Endothelial cell of umbilical vein (primary cell): ENCODE measurements at regions not wholly inside any gene's neighbourhood (a gene's known extent, or its start where the extent isn't known, plus 50 kb on each side); places are given as distances from the start of the nearest gene placed in this dataset.

Experiments
- BruUV-seq: library from RNA; stranded (reverse); fragments of 400-500 nt; replicated peaks from 2 replicates; lab custom pipeline; 2021; lab: Mats Ljungman, UMichigan
- CTCF ChIA-PET: fragments of 300-600, 350-600 bp; sonication (Branson Sonifier 250); formaldehyde crosslinking; loops from one replicate; lab custom pipeline; 2021; ENCODE audit warnings: antibody characterized with exemption, inconsistent platforms; lab: Charles Lee
- POLR2A ChIA-PET: fragments of 300-600, 350-600 bp; sonication (Branson Sonifier 250); formaldehyde crosslinking; loops from one replicate; lab custom pipeline; 2021; ENCODE audit warnings: antibody characterized with exemption, inconsistent platforms; lab: Charles Lee
- DNase-seq: peaks from one replicate; pipeline ENCODE4 v3.0.0-alpha.2; 2011; ENCODE audit warnings: low read depth, low spot score
- FAIRE-seq: peaks from 2 replicates; lab custom pipeline; 2011; peaks lifted over from hg19 to GRCh38; lab: Jason Lieb, UNC
- H2AFZ ChIP-seq: 2 replicates; pipeline ENCODE4 v1.6.0; 2012; ENCODE audit warnings: low read depth, low read length, control low read depth, inconsistent platforms
- H3K27ac ChIP-seq: 2 replicates; pipeline ENCODE4 v1.5.1; 2011; ENCODE audit warnings: low read depth, mild to moderate bottlenecking, control low read depth, low read length, moderate library complexity; ENCODE audit not compliant: insufficient read depth
- H3K27me3 ChIP-seq, 2 experiments: 2 replicates each; pipeline versions ENCODE4 v1.6.0 to v1.6.1; 2011; ENCODE audit warnings: low read length in 2 of 2, mixed read lengths in 1 of 2; ENCODE audit not compliant: control insufficient read depth in 2 of 2, insufficient read depth in 2 of 2
- H3K36me3 ChIP-seq, 2 experiments: 2 replicates in 1 of 2; 3 replicates in 1 of 2; pipeline ENCODE4 v1.5.1; 2011; ENCODE audit warnings: low read length in 2 of 2, mild to moderate bottlenecking in 1 of 2, moderate library complexity in 1 of 2; ENCODE audit not compliant: control insufficient read depth in 2 of 2, insufficient read depth in 2 of 2; ENCODE audit errors: extremely low read depth in 1 of 2
- H3K4me1 ChIP-seq: 3 replicates; pipeline ENCODE4 v1.5.1; 2011; ENCODE audit warnings: mild to moderate bottlenecking, low read length; ENCODE audit not compliant: control insufficient read depth, insufficient read depth; ENCODE audit errors: extremely low read depth
- H3K4me2 ChIP-seq: 2 replicates; pipeline ENCODE4 v1.6.1; 2011; ENCODE audit warnings: low read length, control low read depth, mixed read lengths; ENCODE audit not compliant: insufficient read depth
- H3K4me3 ChIP-seq, 3 experiments: fragments of 200-600 bp in 1 of 3; sonication (generic), shearing (Covaris generic) in 1 of 3; replicated peaks in 1 of 3; 2 replicates each; pipeline ENCODE4 v1.5.1; 2011 to 2016; ENCODE audit warnings: control low read depth in 3 of 3, low read length in 3 of 3, mild to moderate bottlenecking in 2 of 3, inconsistent platforms in 1 of 3, low read depth in 1 of 3, moderate library complexity in 1 of 3; ENCODE audit not compliant: insufficient read depth in 1 of 3
- H3K79me2 ChIP-seq: 2 replicates; pipeline ENCODE4 v1.6.0; 2012; ENCODE audit warnings: low read length, inconsistent platforms; ENCODE audit not compliant: control insufficient read depth, insufficient read depth
- H3K9ac ChIP-seq: replicated peaks from 2 replicates; pipeline ENCODE3; 2011; ENCODE audit warnings: low read length, control low read depth; ENCODE audit not compliant: insufficient read depth; ENCODE audit errors: extremely low read depth
- H3K9me1 ChIP-seq: replicated peaks from 3 replicates; pipeline ENCODE4 v1.6.0; 2011; ENCODE audit warnings: mild to moderate bottlenecking, low read length; ENCODE audit not compliant: control insufficient read depth, insufficient read depth; ENCODE audit errors: extremely low read depth
- H3K9me3 ChIP-seq: replicated peaks from 2 replicates; pipeline ENCODE4 v1.5.1; 2012; ENCODE audit warnings: low read length, inconsistent platforms; ENCODE audit not compliant: control insufficient read depth, insufficient read depth
- H4K20me1 ChIP-seq: replicated peaks from 2 replicates; pipeline ENCODE3; 2011; ENCODE audit warnings: mild to moderate bottlenecking, low read length; ENCODE audit not compliant: control insufficient read depth, insufficient read depth; ENCODE audit errors: extremely low read depth
- EZH2 ChIP-seq: IDR thresholded peaks from 2 replicates; pipeline ENCODE4 v1.6.1; 2012; ENCODE audit warnings: borderline replicate concordance, low read depth, mild to moderate bottlenecking, moderate library complexity, low read length, inconsistent platforms; ENCODE audit not compliant: severe bottlenecking
- FOS ChIP-seq: IDR thresholded peaks from 2 replicates; pipeline ENCODE4 v1.6.1; 2011; ENCODE audit warnings: mild to moderate bottlenecking, low read length, moderate library complexity, borderline replicate concordance; ENCODE audit not compliant: insufficient read depth
- GATA2 ChIP-seq: IDR thresholded peaks from 2 replicates; pipeline ENCODE4 v1.7.0; 2011; ENCODE audit warnings: low read depth, mild to moderate bottlenecking, moderate library complexity, mixed read lengths, low read length; ENCODE audit not compliant: insufficient read length, insufficient read depth
- JUN ChIP-seq: IDR thresholded peaks from 2 replicates; pipeline ENCODE4 v1.6.1; 2011; ENCODE audit warnings: borderline replicate concordance, low read depth; ENCODE audit not compliant: insufficient read length, insufficient read depth
- MAX ChIP-seq: IDR thresholded peaks from 2 replicates; pipeline ENCODE4 v1.6.1; 2011; ENCODE audit not compliant: insufficient read depth, insufficient read length
- MYC ChIP-seq: IDR thresholded peaks from one replicate; pipeline ENCODE4 v1.6.1; 2011; ENCODE audit warnings: mild to moderate bottlenecking, low read depth, low read length
- POLR2A ChIP-seq: IDR thresholded peaks from 2 replicates; pipeline ENCODE4 v1.6.1; 2012; ENCODE audit warnings: low read depth, mild to moderate bottlenecking, control low read depth, low read length
- POLR2AphosphoS5 ChIP-seq: IDR thresholded peaks from 2 replicates; pipeline ENCODE4 v1.6.1; 2012; ENCODE audit warnings: low read depth, mild to moderate bottlenecking, control low read depth, low read length, moderate library complexity; ENCODE audit not compliant: insufficient read depth
- dilution Hi-C: fragments of 300-500 bp; cut with MboI; formaldehyde crosslinking; loops from one replicate; pipeline ENCODE4 v1.15.0; 2019; ENCODE audit warnings: low sequenced_read_pairs; ENCODE audit not compliant: extremely low pct_ligation_motif_present
- intact Hi-C: fragments of 100-400 bp; cut with micrococcal nuclease; formaldehyde crosslinking; loops from one replicate; pipeline ENCODE4 v1.10.0; 2022
- TF ChIP-seq, protein P1 (sequence below), 2 donors: IDR thresholded peaks; 1 replicate in 1 of 2; 2 replicates in 1 of 2; pipeline ENCODE4 v1.5.1; 2011; ENCODE audit warnings: low read length in 2 of 2, mild to moderate bottlenecking in 2 of 2, moderate library complexity in 2 of 2, control low read depth in 1 of 2, inconsistent platforms in 1 of 2, low read depth in 1 of 2; ENCODE audit not compliant: insufficient read depth in 1 of 2; ENCODE audit errors: extremely low read depth in 1 of 2

- Histone ChIP-seq H2AFZ (no peak overlapping the region), H3K4me3 (no peak overlapping the region), H3K9ac (no peak overlapping the region), H4K20me1 (no peaks in the 10 kb centered on the region), H3K27me3 (no peaks in the 10 kb centered on the region), H3K4me2 (no peak overlapping the region), H3K27ac (no peak overlapping the region), H3K4me1 (no peaks in the 10 kb centered on the region), H3K79me2 (no peaks in the 10 kb centered on the region), H3K9me3 (no peaks in the 10 kb centered on the region), H3K9me1 (no peaks in the 10 kb centered on the region), H3K36me3 (no peaks in the 10 kb centered on the region)
- dilution Hi-C loops (no loop called here), intact Hi-C loops (loop anchor here (1.0 to 5.0 kb wide), 4 partner anchors 44 to 258 kb away; no protein-coding TSS in a partner anchor)
- no peak for DNase-seq
- no peak for FAIRE-seq
- BruUV-seq = no TSS peak
- no peak for TF ChIP-seq EZH2
- TF ChIP-seq, protein P1, sequence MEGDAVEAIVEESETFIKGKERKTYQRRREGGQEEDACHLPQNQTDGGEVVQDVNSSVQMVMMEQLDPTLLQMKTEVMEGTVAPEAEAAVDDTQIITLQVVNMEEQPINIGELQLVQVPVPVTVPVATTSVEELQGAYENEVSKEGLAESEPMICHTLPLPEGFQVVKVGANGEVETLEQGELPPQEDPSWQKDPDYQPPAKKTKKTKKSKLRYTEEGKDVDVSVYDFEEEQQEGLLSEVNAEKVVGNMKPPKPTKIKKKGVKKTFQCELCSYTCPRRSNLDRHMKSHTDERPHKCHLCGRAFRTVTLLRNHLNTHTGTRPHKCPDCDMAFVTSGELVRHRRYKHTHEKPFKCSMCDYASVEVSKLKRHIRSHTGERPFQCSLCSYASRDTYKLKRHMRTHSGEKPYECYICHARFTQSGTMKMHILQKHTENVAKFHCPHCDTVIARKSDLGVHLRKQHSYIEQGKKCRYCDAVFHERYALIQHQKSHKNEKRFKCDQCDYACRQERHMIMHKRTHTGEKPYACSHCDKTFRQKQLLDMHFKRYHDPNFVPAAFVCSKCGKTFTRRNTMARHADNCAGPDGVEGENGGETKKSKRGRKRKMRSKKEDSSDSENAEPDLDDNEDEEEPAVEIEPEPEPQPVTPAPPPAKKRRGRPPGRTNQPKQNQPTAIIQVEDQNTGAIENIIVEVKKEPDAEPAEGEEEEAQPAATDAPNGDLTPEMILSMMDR (IDR thresholded peaks at IDR 0.05; ENCODE audit: extremely low read depth in 1 of 2, insufficient read depth in 1 of 2, low read depth in 1 of 2, low read length in 2 of 2) = no peak
- no peak for TF ChIP-seq GATA2
- no peak for TF ChIP-seq FOS
- TF ChIP-seq MYC = no peak
- TF ChIP-seq JUN = no peak
- TF ChIP-seq POLR2AphosphoS5 = no peak
- TF ChIP-seq POLR2A = no peak
- no peak for TF ChIP-seq MAX
- ChIA-PET POLR2A (no interaction called here), CTCF (interaction anchor here (1.3 to 1.6 kb wide), 2 partner anchors 132 to 247 kb away, joined by 3 to 4 read pairs; no protein-coding TSS in a partner anchor)
Measured at GRCh38 chr14:94680862-94681288, 68.7 kb downstream of the SERPINA3 start.
